ENCODE measurements at regions not wholly inside any gene's neighbourhood (a gene's known extent, or its start where the extent isn't known, plus 50 kb on each side); places are given as distances from the start of the nearest gene placed in this dataset.

GRCh38 chr5:82404382-82404945, 126.3 kb upstream of the RPS23 start:
- intact Hi-C loops (cut with DNase I; ENCODE audit: low total_unique reads) = no loop called here
- no peaks in the 10 kb centered on the region for H3K36me3 ChIP-seq
- no peak overlapping the region for H3K27ac ChIP-seq
- TF ChIP-seq CTCF (IDR thresholded peaks at IDR 0.05) (no peak), POLR2A (IDR thresholded peaks at IDR 0.05) (no peak)
- H3K4me1 ChIP-seq = no peaks in the 10 kb centered on the region
- H3K4me3 ChIP-seq = no peak overlapping the region
- H3K9me3 ChIP-seq = no peaks in the 10 kb centered on the region
- no peaks in the 10 kb centered on the region for H3K27me3 ChIP-seq
- no peak for DNase-seq

- intact Hi-C loops (cut with DNase I; ENCODE audit: low total_unique reads) = no loop called here
- H3K4me1 ChIP-seq = no peaks in the 10 kb centered on the region
- H3K36me3 ChIP-seq = no peaks in the 10 kb centered on the region
- no peak for DNase-seq
- TF ChIP-seq CTCF (IDR thresholded peaks at IDR 0.05) (no peak), POLR2A (IDR thresholded peaks at IDR 0.05) (no peak)
- H3K27ac ChIP-seq = no peak overlapping the region
- no peaks in the 10 kb centered on the region for H3K9me3 ChIP-seq
- no peaks in the 10 kb centered on the region for H3K27me3 ChIP-seq
- no peak overlapping the region for H3K4me3 ChIP-seq
Observed at GRCh38 chr5:82403724-82404123, 125.6 kb upstream of the RPS23 start.

- no peak for DNase-seq
- no peaks in the 10 kb centered on the region for H3K36me3 ChIP-seq
- H3K27ac ChIP-seq = no peak overlapping the region
- H3K4me1 ChIP-seq = no peaks in the 10 kb centered on the region
- no peaks in the 10 kb centered on the region for H3K9me3 ChIP-seq
- intact Hi-C loops (cut with DNase I; ENCODE audit: low total_unique reads) = no loop called here
- no peak for TF ChIP-seq CTCF (IDR thresholded peaks at IDR 0.05)
- TF ChIP-seq POLR2A (IDR thresholded peaks at IDR 0.05) = no peak
- H3K4me3 ChIP-seq = no peak overlapping the region
- no peaks in the 10 kb centered on the region for H3K27me3 ChIP-seq
Observed at GRCh38 chr5:82403026-82403425, 124.9 kb upstream of the RPS23 start.

GRCh38 chr5:82399111-82399510, 121.0 kb upstream of the RPS23 start:
- H3K36me3 ChIP-seq = no peaks in the 10 kb centered on the region
- H3K4me3 ChIP-seq = no peak overlapping the region
- H3K27me3 ChIP-seq = no peaks in the 10 kb centered on the region
- intact Hi-C loops (cut with DNase I; ENCODE audit: low total_unique reads) = no loop called here
- no peaks in the 10 kb centered on the region for H3K4me1 ChIP-seq
- no peak overlapping the region for H3K27ac ChIP-seq
- DNase-seq = no peak
- TF ChIP-seq POLR2A (IDR thresholded peaks at IDR 0.05) (no peak), CTCF (IDR thresholded peaks at IDR 0.05) (no peak)
- no peaks in the 10 kb centered on the region for H3K9me3 ChIP-seq

GRCh38 chr5:82397741-82398320, 119.7 kb upstream of the RPS23 start:
- Histone ChIP-seq H3K4me1 (no peaks in the 10 kb centered on the region), H3K4me3 (no peak overlapping the region), H3K27me3 (no peaks in the 10 kb centered on the region), H3K36me3 (no peaks in the 10 kb centered on the region), H3K9me3 (no peaks in the 10 kb centered on the region), H3K27ac (no peak overlapping the region)
- no peak for DNase-seq
- intact Hi-C loops (cut with DNase I; ENCODE audit: low total_unique reads) = no loop called here
- TF ChIP-seq POLR2A (IDR thresholded peaks at IDR 0.05) (no peak), CTCF (IDR thresholded peaks at IDR 0.05) (no peak)

Measured in uterus (tissue), 3 donors.